ENCODE measurements at regions not wholly inside any gene's neighbourhood (a gene's known extent, or its start where the extent isn't known, plus 50 kb on each side); places are given as distances from the start of the nearest gene placed in this dataset.

- no peak for TF ChIP-seq CTCF (IDR thresholded peaks at IDR 0.05; ENCODE audit: low read depth, low read length)
- no peak for TF ChIP-seq MYC (IDR thresholded peaks at IDR 0.05; ENCODE audit: low read depth, low read length)
- no peak for TF ChIP-seq POLR2A (IDR thresholded peaks at IDR 0.05; ENCODE audit: extremely low read depth, insufficient read length)
- TF ChIP-seq, protein P1, sequence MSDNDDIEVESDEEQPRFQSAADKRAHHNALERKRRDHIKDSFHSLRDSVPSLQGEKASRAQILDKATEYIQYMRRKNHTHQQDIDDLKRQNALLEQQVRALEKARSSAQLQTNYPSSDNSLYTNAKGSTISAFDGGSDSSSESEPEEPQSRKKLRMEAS (IDR thresholded peaks at IDR 0.05; ENCODE audit: low read depth, low read length): no peak
Observed at GRCh38 chr2:17387591-17387990, 130.6 kb downstream of the RAD51AP2 start.

DNA sequence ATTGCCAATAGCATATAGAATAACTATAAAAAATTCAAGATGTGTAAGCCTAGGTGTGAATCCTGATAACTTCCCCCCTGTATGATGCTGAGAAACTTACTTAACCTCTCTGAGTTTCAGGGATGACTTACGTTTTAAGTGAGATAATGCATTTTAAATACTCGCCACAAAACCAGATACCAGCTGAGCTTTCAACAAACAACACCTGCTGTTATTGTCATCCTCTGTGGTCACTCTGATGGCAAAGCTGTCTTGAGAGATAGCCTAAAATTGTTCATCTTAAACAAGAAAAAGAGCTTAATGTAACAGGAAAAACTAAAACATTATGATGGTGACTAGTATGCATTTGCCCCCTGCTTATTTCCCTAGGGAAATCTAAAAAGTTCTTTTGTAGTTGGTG is 131.5 kb downstream of the RAD51AP2 start:
- no peak overlapping the region for H3K4me3 ChIP-seq (ENCODE audit: low read depth, low read length)
- TF ChIP-seq CTCF (IDR thresholded peaks at IDR 0.05; ENCODE audit: low read depth, low read length) (no peak), MYC (IDR thresholded peaks at IDR 0.05; ENCODE audit: low read depth, low read length) (no peak), POLR2A (IDR thresholded peaks at IDR 0.05; ENCODE audit: extremely low read depth, insufficient read length) (no peak)
- TF ChIP-seq, protein P1 (IDR thresholded peaks at IDR 0.05; ENCODE audit: low read depth, low read length): no peak
- DNase-seq (ENCODE audit: low read depth): no peak

More at GRCh38 chr2:17387591-17387990, 130.6 kb downstream of the RAD51AP2 start:
- no peak overlapping the region for H3K4me3 ChIP-seq (ENCODE audit: low read depth, low read length)
- no peak for DNase-seq (ENCODE audit: low read depth)

- DNase-seq (ENCODE audit: low read depth): no peak
- H3K4me3 ChIP-seq (ENCODE audit: low read depth, low read length): no peak overlapping the region
- TF ChIP-seq CTCF (IDR thresholded peaks at IDR 0.05; ENCODE audit: low read depth, low read length) (no peak), POLR2A (IDR thresholded peaks at IDR 0.05; ENCODE audit: extremely low read depth, insufficient read length) (no peak), MYC (IDR thresholded peaks at IDR 0.05; ENCODE audit: low read depth, low read length) (no peak)
- TF ChIP-seq, protein P1 (IDR thresholded peaks at IDR 0.05; ENCODE audit: low read depth, low read length): no peak
Observed at GRCh38 chr2:17380003-17380402, 138.2 kb downstream of the RAD51AP2 start.

DNA sequence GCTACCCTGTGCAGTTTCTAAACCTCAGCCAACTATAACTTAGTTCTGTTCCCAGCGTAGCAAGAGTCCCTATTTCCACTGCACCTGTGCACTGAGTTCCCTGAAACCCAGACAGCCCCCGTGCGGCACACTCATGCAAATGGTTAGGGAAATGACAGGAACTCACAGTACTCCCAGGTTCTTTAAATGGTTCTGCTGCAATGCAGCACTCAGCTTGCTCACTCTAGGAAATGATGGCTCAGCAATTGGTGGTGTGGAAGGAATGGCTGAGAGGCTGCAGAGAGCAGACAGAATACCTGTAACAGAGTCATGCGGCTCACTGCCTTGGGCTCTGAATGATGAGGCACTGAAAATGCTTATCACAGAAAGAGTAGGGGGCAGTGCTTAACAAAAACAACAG is 143.0 kb downstream of the RAD51AP2 start:
- DNase-seq (ENCODE audit: low read depth): no peak
- TF ChIP-seq, protein P1 (IDR thresholded peaks at IDR 0.05; ENCODE audit: low read depth, low read length): no peak
- TF ChIP-seq CTCF (IDR thresholded peaks at IDR 0.05; ENCODE audit: low read depth, low read length) (no peak), MYC (IDR thresholded peaks at IDR 0.05; ENCODE audit: low read depth, low read length) (no peak), POLR2A (IDR thresholded peaks at IDR 0.05; ENCODE audit: extremely low read depth, insufficient read length) (no peak)
- no peak overlapping the region for H3K4me3 ChIP-seq (ENCODE audit: low read depth, low read length)

- H3K4me3 ChIP-seq (ENCODE audit: low read depth, low read length): no peak overlapping the region
- TF ChIP-seq MYC (IDR thresholded peaks at IDR 0.05; ENCODE audit: low read depth, low read length) (no peak), POLR2A (IDR thresholded peaks at IDR 0.05; ENCODE audit: extremely low read depth, insufficient read length) (no peak), CTCF (IDR thresholded peaks at IDR 0.05; ENCODE audit: low read depth, low read length) (no peak)
- TF ChIP-seq, protein P1 (IDR thresholded peaks at IDR 0.05; ENCODE audit: low read depth, low read length): no peak
- DNase-seq (ENCODE audit: low read depth): no peak
Observed at GRCh38 chr2:17373741-17374140, 144.5 kb downstream of the RAD51AP2 start.

DNA sequence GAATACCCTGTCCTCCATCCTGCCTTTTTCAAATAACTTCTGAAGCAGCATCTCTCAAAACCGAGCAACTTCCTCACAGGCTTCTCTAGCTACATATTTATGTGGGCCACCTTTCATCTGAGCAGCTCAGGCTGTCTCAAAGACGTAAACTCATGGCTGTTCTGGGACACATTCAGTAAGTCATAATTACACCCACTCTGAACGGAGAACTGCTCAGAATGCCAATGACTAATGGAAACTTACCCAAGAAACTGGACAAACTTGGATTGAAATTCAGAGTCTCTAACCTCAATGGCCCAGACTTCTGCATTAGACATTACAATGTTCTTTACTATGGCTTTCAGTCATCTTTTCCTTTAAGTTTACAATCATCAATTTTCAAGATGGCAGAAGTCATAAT is 145.2 kb downstream of the RAD51AP2 start:
- DNase-seq (ENCODE audit: low read depth): no peak
- TF ChIP-seq MYC (IDR thresholded peaks at IDR 0.05; ENCODE audit: low read depth, low read length): no peak
- TF ChIP-seq, protein P1 (IDR thresholded peaks at IDR 0.05; ENCODE audit: low read depth, low read length): no peak
- TF ChIP-seq CTCF (IDR thresholded peaks at IDR 0.05; ENCODE audit: low read depth, low read length): no peak
- TF ChIP-seq POLR2A (IDR thresholded peaks at IDR 0.05; ENCODE audit: extremely low read depth, insufficient read length): no peak

More for the DNA sequence above, 145.2 kb downstream of the RAD51AP2 start:
- H3K4me3 ChIP-seq (ENCODE audit: low read depth, low read length): no peak overlapping the region
